GM21723 (cell line): ENCODE measurements at regions not wholly inside any gene's neighbourhood (a gene's known extent, or its start where the extent isn't known, plus 50 kb on each side); places are given as distances from the start of the nearest gene placed in this dataset.
A peak's percentile ranks its signal among the peaks of the same experiment; 100 is the strongest.

Experiments
- ATAC-seq: cut with Tn5 transposase; IDR thresholded peaks from one replicate; pipeline ENCODE4 v1.9.1; 2021; ENCODE audit warnings: mild to moderate bottlenecking, moderate library complexity; ENCODE audit not compliant: unreplicated experiment

DNA sequence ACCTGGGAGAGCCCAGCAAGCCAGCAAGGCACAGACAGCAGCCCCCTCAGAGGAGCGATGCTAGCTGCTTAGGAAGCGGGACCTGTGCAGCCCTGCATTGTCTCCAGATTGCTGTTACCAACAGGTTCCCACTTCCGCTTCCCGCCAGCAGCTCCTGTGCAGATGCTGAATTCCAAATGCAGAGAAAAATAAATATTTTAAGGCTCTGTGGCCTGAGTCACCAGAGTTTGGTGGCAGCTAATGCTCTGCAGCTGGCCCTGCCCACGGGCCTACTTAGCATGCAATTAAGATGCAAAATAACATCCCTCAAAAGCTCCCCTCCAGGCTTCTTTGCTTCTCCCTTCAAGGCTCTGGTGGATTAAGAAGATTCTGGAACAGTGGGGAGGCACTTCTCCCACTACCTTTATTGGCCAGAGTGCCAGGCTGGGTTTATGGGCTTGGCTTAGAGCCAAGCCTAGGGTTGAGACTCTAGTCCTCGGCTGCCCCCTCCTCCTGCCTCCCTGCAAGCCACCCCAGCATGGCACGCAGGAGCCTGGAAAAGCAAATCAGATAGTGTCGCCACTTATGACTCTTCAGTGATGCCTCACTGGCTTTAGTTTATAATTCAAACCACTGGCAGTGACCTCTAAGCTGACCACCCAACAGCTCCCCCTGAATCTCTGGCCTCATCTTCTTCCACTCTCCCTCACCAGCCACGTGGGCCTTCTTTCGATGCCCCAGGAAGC is 207.1 kb upstream of the ZC3H12A start:
- no peak for ATAC-seq

DNA sequence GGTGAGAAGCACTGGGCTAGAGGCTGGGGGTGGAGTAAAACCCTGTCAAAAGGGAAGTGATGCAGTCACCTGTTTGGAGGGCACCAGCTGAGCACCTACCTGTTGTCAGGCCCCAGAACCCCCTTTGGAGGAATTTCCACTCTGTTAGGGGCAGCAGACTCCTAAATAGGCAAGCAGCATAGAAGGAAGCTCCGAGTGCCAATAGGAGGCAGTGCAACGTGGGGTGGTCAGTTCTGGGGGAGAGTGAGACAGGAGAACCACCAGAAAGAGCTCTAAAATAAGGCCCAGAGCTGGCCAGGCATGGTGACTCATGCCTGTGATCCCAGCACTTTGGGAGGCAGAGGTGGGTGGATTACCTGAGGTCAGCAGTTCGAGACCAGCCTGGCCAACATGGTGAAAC is 203.7 kb upstream of the ZC3H12A start:
- ATAC-seq: no peak

DNA sequence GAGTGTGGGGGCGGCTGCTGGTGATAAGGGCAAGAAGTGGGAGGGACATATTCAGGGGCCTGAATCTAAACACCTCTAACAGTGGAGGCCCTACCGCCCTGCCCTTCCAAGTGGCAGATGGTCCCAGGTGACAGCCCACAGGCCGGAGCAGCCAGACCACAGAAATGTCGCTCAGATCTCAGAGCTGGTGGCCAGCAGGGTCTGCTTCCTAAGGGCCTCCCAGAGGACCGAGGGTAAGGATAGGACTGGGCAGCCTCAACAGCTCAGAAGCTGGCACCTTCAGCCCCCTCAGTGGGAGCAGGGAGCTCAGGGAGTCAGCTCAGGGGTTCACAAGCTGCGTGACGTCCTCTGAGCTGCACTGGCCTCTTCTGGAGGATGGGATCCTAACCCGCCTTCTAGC is 201.8 kb upstream of the ZC3H12A start:
- no peak for ATAC-seq

DNA sequence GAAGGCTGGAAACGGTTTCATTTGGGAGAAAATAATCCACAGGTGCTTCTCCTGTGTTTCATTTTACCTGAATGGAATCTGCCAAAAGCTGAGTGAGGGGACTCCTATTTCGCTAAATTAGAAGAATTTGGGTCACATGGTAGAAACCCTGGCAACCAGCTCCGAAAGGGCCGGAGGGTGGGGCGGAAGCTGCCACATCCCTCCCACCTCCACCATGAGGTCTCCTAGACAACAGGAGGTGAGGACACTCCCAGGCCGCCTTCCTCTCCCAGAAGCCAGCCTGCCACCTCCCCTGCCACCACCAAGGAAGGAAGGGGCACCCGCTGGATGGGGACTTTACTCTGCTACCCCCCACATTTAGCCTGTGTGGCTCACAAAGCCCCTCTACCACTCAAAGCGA is 199.9 kb upstream of the ZC3H12A start:
- ATAC-seq: no peak

DNA sequence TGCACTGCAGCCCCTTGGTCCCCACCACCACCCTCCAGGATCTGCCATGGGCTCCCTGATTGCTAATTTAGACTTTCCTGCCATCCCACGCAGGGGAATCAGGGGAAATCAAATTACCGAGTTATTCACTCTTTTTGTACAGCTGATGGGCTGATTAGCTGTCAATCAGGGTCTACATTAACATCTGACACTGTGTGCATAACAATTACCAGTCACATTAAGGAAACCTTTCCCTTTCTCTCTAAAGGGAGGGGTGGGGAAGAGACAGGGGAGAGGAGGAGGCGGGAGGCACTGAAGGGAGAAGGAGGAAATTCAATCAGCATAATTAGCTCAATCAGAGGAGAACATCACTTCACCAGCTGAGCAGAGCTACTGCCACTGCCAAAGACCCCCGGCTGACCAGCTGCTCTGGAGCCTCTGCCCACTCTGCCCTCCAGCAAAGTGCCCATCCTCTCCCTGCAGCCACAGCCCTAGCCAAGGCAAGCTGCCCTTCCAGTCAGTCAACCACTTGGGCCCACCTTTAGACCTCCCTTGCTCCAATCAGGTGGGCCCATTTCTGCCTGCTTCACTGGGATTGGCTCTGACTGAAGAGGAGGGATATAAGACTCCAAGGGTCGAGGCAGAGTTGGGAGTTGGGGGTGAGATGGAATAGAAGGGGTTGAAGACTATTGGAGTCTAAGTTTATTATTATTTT is 199.3 kb upstream of the ZC3H12A start:
- no peak for ATAC-seq

DNA sequence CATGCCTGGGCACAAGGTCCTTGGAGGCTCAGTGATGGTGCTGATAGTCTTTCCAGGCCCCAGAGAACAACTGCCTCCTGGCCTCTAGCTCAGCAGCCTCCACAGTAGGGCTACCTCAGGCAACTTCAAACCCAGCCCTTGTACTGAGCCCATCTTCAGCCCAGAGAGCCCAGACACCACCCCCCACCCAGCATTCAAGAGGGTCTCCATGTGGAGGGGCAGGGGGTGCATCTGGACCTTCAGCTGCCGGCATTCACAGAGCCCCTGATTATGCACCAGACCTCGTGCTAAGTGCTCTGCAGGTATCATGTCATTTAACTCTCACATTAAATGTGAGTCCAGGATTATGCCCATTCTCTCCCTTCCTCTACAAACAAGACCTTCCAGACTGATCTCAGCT is 197.0 kb upstream of the ZC3H12A start:
- ATAC-seq: no peak

DNA sequence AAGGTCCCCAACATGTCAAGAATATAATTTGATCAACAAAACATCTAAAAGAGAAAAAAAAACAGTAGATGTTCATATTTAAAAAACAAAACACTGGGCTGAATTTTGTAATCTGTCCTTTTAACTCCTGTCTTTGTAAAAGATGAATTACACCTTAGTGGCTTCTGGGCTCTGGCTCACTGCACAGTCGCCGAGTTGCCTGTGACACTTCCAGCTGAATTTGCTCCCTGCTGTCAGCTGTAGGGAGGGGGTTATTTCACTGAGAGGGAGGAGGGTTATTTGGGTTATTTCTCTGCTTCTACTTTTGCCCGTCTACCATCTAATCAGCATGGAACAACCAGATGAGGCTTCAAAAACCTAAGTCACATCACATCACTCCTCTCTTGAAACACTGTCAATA is 193.0 kb upstream of the ZC3H12A start:
- no peak for ATAC-seq

DNA sequence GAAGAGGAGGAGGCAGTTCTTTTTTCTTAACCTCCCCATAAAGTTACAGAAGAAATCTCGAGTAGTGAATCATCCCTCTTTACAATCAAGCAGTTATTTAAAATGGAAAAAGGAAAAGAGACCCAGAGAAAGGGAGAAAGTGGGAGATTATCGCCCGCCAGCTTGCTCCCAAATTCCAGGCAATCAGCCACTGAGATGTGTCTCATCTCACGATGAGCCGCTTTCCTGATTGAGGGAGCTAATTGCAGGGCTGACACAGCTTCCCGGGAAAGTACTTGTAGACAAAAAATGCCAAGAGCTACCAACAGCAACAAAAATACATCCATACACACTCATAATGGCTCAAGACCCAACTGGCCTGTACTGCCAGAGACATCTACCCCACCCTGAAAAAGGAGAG is 191.6 kb upstream of the ZC3H12A start:
- no peak for ATAC-seq

DNA sequence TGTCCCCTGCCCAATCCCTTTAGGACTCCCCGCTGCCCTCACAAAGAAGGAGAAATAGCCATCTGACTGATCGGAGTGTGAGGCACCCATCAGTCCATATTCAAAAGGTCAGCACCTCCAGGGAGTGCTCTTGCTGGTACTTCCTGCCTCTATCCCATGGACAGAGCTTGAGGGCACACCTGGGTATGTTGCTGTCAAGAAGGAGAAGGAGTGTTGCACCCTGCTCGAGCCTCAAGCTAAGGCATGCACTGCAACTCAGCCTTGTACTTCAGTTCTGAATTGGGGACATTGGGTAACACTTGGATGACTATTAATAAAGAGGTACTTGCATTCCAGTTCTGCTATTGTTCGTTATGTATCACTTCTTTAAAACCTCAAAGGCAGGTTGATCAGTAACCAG is 190.3 kb upstream of the ZC3H12A start:
- no peak for ATAC-seq

DNA sequence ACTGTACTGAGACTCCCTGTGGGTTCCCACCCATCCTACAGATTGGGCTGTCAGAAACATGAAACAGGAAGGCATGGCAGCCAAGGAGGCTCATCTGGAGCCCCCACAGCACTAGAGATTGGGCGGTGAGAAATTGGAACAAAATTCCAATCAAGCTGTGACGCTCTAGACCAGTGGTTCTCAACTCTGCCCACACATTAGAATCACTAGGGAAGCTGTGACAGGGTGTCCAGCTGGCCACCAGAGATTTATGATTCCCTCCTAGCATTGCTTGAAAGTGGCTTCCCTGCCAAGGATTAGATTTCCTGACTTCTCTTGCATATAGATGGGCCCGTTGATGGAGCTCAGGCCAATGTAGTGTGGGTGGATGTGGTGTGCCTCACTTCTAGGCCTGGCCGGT is 187.5 kb upstream of the ZC3H12A start:
- ATAC-seq: no peak

DNA sequence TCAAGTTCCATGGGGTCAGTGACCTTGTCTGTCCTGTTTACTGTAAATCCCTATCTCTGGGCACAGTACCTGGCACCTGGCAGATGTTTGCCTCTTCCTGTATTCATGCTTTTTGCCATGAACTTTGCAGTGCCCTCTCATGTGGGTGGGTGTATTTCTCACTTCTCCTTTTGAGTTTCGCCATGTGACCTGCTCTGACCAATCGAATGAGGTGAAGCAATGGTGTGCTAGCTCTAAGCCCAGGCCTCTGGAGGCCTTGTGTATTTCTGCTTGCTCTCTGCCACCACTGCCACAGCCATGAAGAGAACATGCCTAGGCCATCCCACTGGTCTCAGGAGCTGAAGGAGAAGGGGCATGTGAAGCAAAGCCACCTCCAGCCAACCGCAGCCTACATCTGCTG is 185.5 kb upstream of the ZC3H12A start:
- peak; percentile 91 for ATAC-seq

DNA sequence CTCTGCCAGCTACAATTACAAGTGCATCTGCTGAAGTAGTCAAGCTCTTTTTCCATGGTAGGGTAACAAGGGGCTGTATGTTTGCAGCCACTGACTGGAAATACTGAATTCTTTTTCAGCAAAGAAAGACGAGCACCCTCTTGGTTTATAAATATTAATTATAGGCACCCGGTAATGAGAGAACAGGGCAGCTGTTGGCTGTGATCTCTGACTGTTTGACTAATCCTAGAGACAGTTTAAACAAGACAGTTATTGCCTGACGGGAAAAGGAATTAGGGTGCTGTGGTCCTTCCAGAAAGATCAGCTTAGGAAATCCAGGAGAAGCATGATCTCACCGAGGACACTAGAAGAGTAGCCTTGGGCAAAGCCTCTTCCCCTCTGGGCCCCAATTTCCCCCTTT is 183.7 kb upstream of the ZC3H12A start:
- ATAC-seq: no peak

DNA sequence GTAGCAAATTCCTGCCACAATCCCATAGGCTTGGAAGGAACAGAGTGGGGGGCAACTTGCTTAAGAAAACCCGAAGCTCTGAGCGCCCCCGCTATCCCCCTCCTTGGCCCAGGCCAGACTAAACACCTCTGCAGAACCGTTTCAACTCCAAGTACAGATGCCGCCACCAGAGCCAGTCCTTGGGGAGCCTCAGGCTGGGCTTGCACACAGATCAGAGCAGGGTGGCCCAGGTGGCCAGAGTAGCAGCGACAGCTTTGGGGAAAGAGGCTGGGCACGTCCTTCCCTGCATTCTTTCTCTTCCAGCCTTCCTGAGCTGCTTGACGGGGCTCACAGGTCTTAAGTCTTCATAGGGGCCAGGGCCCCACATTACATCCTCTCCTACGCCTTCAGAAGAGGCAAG is 181.6 kb upstream of the ZC3H12A start:
- ATAC-seq: no peak

DNA sequence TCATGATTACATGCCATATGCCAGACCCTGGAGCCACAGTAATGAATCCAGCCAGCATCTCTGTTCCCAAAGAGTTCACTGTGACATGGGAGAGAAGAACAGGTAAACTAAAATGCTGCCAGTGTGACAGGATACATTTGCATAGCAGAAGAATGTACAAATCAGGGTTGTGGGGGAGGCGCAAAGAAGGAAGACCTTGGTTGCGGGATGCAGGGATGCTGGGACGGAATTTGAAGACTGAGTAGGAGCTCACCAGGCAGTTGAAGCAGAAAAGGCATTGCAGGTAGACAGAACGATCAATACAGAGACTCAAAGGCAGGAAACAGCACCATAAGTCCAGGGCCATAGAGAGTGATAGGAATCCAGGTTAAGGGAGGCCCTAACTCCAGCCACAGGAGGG is 180.3 kb upstream of the ZC3H12A start:
- ATAC-seq: no peak

DNA sequence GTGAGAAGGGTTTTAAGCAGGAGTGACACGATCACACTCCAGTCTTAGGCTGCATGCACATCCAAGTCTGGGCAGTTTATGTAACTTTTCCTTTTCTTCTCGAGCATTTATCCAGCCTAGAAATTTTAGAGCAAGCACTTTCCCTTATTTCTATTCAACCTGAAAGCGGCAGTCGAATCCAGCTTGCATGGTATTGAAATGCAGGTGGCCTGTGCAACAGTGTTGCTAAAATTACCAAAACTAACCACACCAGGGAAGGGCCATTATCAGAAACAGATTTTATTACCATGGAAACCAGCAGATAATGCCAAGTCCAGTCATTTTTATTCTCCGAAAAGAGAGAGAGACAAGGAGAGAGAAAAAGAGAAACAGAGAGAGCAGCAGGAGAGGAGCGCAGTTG is 179.9 kb upstream of the ZC3H12A start:
- no peak for ATAC-seq

DNA sequence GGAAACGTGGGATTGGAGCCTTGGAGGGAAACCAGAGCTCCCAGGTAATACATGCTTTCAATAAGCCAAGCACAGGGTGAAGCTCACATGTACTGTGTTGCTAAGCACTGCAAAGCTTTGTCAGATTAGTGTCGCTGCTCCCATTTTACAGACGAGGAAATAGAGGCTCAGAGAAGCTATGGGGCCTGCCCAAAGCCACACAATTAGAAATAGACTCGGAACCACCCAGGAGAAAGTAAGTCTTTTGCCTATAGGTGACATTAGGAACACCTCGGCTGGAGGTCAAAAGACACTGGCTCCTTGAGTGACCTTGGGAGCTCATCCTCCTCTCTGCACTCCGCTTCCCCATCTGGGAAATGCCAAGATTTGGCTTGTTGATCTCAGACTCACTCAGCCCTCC is 175.6 kb upstream of the ZC3H12A start:
- no peak for ATAC-seq

DNA sequence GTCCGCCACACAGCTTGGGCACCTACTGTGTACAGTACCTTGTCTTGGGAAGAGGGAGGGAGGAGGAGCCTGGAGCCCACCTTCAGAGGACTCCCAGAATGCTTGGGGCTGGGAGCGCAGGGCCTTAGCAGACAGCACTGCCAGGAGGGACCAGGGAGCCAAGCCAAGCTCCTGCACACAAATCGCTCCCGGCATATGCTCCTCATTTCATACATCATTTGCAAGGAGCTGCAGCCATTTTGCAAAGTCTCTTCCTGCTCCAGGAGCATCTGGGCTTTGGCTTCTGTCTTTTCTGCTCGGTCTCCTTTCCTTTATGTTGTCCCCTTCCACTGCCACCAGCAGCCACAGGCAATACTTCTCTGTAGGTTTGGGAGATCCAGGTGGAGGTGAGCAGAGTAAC is 175.2 kb upstream of the ZC3H12A start:
- no peak for ATAC-seq

DNA sequence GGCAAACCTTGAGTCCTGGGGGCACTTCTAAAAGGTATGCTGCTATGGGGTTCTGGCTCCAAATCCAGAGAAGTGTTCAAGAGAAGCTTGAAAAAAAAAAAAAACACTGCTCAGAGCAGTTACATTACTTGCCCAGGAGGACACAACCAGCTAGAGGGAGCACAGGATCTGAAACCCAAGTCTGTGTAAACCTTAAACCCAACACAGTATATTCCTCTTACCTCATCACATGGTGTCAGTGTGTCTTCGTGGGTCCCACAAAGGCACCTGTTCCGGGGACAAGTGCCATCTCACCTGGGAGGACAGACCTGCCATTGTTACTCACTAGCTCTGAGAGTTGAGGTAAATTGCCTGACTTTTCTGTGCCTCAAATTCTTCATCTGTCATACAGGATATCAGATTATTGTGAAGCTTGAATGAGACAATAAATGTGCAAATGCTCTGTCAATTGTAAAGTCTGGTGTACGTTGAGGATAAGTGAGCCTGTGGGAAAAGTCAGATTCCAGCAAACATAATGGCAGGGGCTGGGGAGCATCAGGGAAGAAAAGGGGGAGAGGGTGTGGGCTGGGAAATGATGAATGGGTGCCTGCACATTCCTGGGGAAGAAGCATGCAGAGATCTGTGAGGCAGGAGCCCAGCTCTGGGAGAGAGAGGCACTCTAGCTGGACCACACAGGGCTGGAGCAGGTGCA is 170.4 kb upstream of the ZC3H12A start:
- no peak for ATAC-seq

DNA sequence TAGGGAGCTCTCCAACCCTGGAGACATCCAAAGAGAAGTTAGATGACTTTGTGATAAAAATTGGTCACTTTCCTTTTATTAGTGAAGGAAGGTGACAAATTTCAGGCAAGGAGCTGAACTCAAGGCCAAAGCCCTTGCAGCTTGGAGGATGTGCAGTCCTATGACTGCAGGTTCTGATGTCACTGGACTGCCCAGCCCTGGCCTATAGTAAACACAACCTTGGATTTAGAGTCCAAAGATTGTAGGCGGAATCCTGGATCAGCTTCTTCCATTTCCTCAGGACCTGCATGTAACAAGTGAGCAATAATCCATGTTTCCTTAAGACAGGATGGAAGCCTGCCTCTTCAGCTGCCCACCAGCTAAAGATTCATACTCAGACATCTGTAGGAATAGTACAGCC is 169.3 kb upstream of the ZC3H12A start:
- ATAC-seq: no peak

DNA sequence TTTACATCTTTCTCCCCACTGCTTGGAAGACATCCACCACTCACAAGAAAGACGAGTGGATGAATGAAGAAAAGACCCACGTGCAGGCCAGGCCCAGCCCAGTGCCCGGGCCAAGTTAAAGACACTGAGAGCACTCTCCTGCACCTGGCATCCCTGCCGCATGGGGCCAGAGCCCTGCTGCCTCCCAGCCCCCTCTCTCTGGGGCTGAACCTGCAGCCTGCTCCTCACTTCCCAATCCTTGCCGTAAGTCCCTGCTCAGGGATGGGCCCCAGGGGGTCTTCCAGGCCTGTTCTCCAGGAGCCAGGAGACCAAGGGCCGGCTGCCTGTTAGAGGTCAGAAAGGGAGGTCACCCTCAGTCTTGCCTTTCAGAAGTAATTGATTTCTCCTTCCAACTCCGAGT is 168.5 kb upstream of the ZC3H12A start:
- no peak for ATAC-seq

DNA sequence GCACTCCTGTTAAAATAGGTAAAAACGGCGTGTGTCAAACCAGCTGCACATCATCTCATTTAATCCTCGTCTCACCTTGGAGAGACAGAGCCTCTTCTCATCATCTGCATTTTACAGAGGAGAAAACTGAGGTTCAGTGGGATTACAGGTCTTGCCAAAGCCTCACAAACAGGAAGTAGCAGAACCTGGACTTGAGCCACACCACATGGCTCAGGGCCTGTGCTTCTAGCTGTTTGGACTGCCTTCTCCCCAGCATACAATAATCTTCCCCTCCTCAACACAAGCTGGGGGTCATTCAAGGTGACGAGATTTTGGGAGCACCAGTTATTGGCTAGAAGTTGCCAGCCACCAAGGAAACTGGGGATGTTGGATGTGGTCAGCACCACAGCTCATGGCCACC is 167.9 kb upstream of the ZC3H12A start:
- no peak for ATAC-seq

DNA sequence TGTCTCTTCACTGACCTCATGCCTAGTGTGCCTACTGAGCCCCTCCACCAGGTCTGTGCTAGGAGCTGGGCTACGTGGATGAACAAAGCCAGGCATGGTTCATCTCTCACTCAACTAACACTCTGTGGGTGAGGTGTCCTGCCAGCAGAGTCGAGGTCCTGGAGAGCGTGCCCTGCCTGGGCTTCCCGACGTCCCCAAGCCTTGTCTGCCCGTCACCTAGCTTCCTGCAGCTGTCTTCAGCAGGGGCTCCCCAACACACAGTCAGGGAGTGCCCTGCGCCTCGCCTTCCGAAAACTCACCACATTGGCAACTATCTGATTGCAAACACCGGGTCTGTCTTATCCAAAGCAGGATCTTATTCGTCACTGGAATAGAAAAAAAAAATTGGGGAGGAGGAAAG is 167.5 kb upstream of the ZC3H12A start:
- ATAC-seq: no peak
